GM23338 (cell line): ENCODE measurements at regions not wholly inside any gene's neighbourhood (a gene's known extent, or its start where the extent isn't known, plus 50 kb on each side); places are given as distances from the start of the nearest gene placed in this dataset.

Experiments used
- ATAC-seq: fragments of 200-7000 bp; cut with Tn5 transposase; 3 replicates; pipeline ENCODE4 v1.9.1; 2020
- DNase-seq: peaks from one replicate; pipeline ENCODE4 v3.0.0-alpha.2; 2015; ENCODE audit warnings: low spot score
- H2AFZ ChIP-seq: fragments of 200-600 bp; sonication (generic); 2 replicates; pipeline ENCODE4 v1.8.0; 2016; ENCODE audit warnings: antibody characterized with exemption, mild to moderate bottlenecking, moderate library complexity
- H3F3A ChIP-seq: fragments of 200-600 bp; sonication (generic); replicated peaks from 2 replicates; pipeline ENCODE4 v1.8.0; 2017; ENCODE audit warnings: antibody characterized with exemption, mixed run types, low read depth
- H3K27ac ChIP-seq: fragments of 200-600 bp; sonication (generic); 2 replicates; pipeline ENCODE4 v1.6.1; 2016; ENCODE audit warnings: low read depth
- H3K27me3 ChIP-seq: fragments of 200-600 bp; sonication (generic); 2 replicates; pipeline ENCODE4 v1.8.0; 2016; ENCODE audit warnings: mild to moderate bottlenecking, mixed run types, moderate library complexity; ENCODE audit not compliant: insufficient read depth
- H3K36me3 ChIP-seq: fragments of 200-600 bp; sonication (generic); 2 replicates; pipeline ENCODE4 v1.8.0; 2016; ENCODE audit warnings: mild to moderate bottlenecking; ENCODE audit not compliant: insufficient read depth
- H3K4me1 ChIP-seq: fragments of 200-600 bp; sonication (generic); 2 replicates; pipeline ENCODE4 v1.8.0; 2016; ENCODE audit warnings: mild to moderate bottlenecking, moderate library complexity; ENCODE audit not compliant: insufficient read depth
- H3K4me2 ChIP-seq: fragments of 200-600 bp; sonication (generic); 2 replicates; pipeline ENCODE4 v1.7.1; 2017; ENCODE audit warnings: mixed run types
- H3K4me3 ChIP-seq: fragments of 200-600 bp; sonication (generic); 2 replicates; pipeline ENCODE4 v1.6.1; 2016; ENCODE audit warnings: mixed run types
- H3K79me2 ChIP-seq: fragments of 200-600 bp; sonication (generic); replicated peaks from 2 replicates; pipeline ENCODE4 v1.8.0; 2017; ENCODE audit warnings: mild to moderate bottlenecking; ENCODE audit not compliant: insufficient read depth
- H3K9me2 ChIP-seq: fragments of 200-600 bp; sonication (generic); 2 replicates; pipeline ENCODE4 v1.8.0; 2017; ENCODE audit not compliant: insufficient read depth
- H4K20me1 ChIP-seq: fragments of 200-600 bp; sonication (generic); replicated peaks from 2 replicates; pipeline ENCODE4 v1.8.0; 2017; ENCODE audit warnings: mild to moderate bottlenecking; ENCODE audit not compliant: insufficient read depth
- H3K27ac Mint-ChIP-seq: 2 replicates; pipeline ENCODE4 v1.8.0; 2020; ENCODE audit warnings: inconsistent platforms, mild to moderate bottlenecking, moderate library complexity, mixed read lengths
- H3K27me3 Mint-ChIP-seq: 3 replicates; pipeline ENCODE4 v1.8.0; 2022; ENCODE audit warnings: low read depth, mild to moderate bottlenecking, moderate library complexity, mixed read lengths, inconsistent platforms; ENCODE audit not compliant: insufficient read depth, poor library complexity
- H3K36me3 Mint-ChIP-seq: 3 replicates; pipeline ENCODE4 v1.8.0; 2021; ENCODE audit warnings: low read depth, mild to moderate bottlenecking, inconsistent platforms, moderate library complexity, mixed read lengths
- H3K4me1 Mint-ChIP-seq: 3 replicates; pipeline ENCODE4 v1.8.0; 2020; ENCODE audit warnings: mild to moderate bottlenecking, inconsistent platforms, mixed read lengths
- H3K4me3 Mint-ChIP-seq: 3 replicates; pipeline ENCODE4 v1.8.0; 2021; ENCODE audit warnings: moderate library complexity, mild to moderate bottlenecking, inconsistent platforms, mixed read lengths
- H3K9me3 Mint-ChIP-seq: 3 replicates; pipeline ENCODE4 v1.8.0; 2020; ENCODE audit warnings: moderate library complexity, mild to moderate bottlenecking, inconsistent platforms, mixed read lengths
- CREB1 ChIP-seq: fragments of 250-450 bp; sonication (Bioruptor Pico); IDR thresholded peaks from 2 replicates; pipeline ENCODE4 v1.5.0; 2020; ENCODE audit warnings: low read depth, mild to moderate bottlenecking, moderate library complexity
- ETS1 ChIP-seq: IDR thresholded peaks from 2 replicates; pipeline ENCODE4 v1.6.1; 2016; ENCODE audit warnings: antibody characterized with exemption
- EZH2 ChIP-seq: fragments of 200-600 bp; sonication (generic); IDR thresholded peaks from one replicate; pipeline ENCODE4 v1.8.0; 2017; ENCODE audit warnings: antibody characterized with exemption, mild to moderate bottlenecking, low read depth; ENCODE audit not compliant: unreplicated experiment
- EZH2phosphoT487 ChIP-seq: fragments of 200-600 bp; sonication (generic); IDR thresholded peaks from one replicate; pipeline ENCODE4 v1.8.1; 2018; ENCODE audit warnings: antibody characterized with exemption; ENCODE audit not compliant: unreplicated experiment
- NANOG ChIP-seq: IDR thresholded peaks from 2 replicates; pipeline ENCODE4 v1.6.1; 2016; ENCODE audit warnings: antibody characterized with exemption, borderline replicate concordance
- POLR2AphosphoS5 ChIP-seq: IDR thresholded peaks from 2 replicates; pipeline ENCODE4 v1.6.1; 2016; ENCODE audit warnings: antibody characterized with exemption, low read depth
- STAT1 ChIP-seq: IDR thresholded peaks from one replicate; pipeline ENCODE4 v1.6.1; 2016; ENCODE audit warnings: antibody characterized with exemption; ENCODE audit not compliant: unreplicated experiment
- ZNF114 ChIP-seq: fragments of 250-450 bp; sonication (Bioruptor Pico); IDR thresholded peaks from 2 replicates; pipeline ENCODE4 v1.5.0; 2020; ENCODE audit warnings: mild to moderate bottlenecking, moderate library complexity
- TF ChIP-seq, protein P1 (sequence below): IDR thresholded peaks from one replicate; pipeline ENCODE4 v1.6.1; 2018; ENCODE audit warnings: antibody characterized with exemption; ENCODE audit not compliant: unreplicated experiment
- TF ChIP-seq, protein P2 (sequence below): fragments of 250-450 bp; sonication (Bioruptor Pico); IDR thresholded peaks from 2 replicates; pipeline ENCODE4 v1.5.0; 2020; ENCODE audit warnings: mild to moderate bottlenecking, moderate library complexity

- H3K4me1 Mint-ChIP-seq: peaks cover 3% of the 10 kb centered on the region; the same call in 2 of the 3 replicates
- no peaks in the 10 kb centered on the region for H3K27me3 ChIP-seq
- no peaks in the 10 kb centered on the region for H3F3A ChIP-seq
- ATAC-seq: peak; percentile 42; the same call in 1 of the 3 replicates
- no peaks in the 10 kb centered on the region for H4K20me1 ChIP-seq
- no peak for DNase-seq
- H3K4me1 ChIP-seq: peaks cover 3% of the 10 kb centered on the region; the same call in 1 of the 2 replicates
- H2AFZ ChIP-seq: peak overlapping the region; percentile 77; the same call in 1 of the 2 replicates
- H3K36me3 ChIP-seq: no peaks in the 10 kb centered on the region
- H3K4me2 ChIP-seq: no peak overlapping the region
- H3K36me3 Mint-ChIP-seq: no peaks in the 10 kb centered on the region; the same call in 2 of the 3 replicates
- no peaks in the 10 kb centered on the region for H3K9me2 ChIP-seq
- H3K27me3 Mint-ChIP-seq: peaks cover 1% of the 10 kb centered on the region
- no peak for TF ChIP-seq CREB1 (CRISPR knock-in tag)
- no peak for TF ChIP-seq EZH2phosphoT487
- TF ChIP-seq, protein P1, sequence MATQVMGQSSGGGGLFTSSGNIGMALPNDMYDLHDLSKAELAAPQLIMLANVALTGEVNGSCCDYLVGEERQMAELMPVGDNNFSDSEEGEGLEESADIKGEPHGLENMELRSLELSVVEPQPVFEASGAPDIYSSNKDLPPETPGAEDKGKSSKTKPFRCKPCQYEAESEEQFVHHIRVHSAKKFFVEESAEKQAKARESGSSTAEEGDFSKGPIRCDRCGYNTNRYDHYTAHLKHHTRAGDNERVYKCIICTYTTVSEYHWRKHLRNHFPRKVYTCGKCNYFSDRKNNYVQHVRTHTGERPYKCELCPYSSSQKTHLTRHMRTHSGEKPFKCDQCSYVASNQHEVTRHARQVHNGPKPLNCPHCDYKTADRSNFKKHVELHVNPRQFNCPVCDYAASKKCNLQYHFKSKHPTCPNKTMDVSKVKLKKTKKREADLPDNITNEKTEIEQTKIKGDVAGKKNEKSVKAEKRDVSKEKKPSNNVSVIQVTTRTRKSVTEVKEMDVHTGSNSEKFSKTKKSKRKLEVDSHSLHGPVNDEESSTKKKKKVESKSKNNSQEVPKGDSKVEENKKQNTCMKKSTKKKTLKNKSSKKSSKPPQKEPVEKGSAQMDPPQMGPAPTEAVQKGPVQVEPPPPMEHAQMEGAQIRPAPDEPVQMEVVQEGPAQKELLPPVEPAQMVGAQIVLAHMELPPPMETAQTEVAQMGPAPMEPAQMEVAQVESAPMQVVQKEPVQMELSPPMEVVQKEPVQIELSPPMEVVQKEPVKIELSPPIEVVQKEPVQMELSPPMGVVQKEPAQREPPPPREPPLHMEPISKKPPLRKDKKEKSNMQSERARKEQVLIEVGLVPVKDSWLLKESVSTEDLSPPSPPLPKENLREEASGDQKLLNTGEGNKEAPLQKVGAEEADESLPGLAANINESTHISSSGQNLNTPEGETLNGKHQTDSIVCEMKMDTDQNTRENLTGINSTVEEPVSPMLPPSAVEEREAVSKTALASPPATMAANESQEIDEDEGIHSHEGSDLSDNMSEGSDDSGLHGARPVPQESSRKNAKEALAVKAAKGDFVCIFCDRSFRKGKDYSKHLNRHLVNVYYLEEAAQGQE: no peak
- TF ChIP-seq STAT1: no peak
- no peak for TF ChIP-seq POLR2AphosphoS5
- TF ChIP-seq ETS1: no peak
- TF ChIP-seq, protein P2, sequence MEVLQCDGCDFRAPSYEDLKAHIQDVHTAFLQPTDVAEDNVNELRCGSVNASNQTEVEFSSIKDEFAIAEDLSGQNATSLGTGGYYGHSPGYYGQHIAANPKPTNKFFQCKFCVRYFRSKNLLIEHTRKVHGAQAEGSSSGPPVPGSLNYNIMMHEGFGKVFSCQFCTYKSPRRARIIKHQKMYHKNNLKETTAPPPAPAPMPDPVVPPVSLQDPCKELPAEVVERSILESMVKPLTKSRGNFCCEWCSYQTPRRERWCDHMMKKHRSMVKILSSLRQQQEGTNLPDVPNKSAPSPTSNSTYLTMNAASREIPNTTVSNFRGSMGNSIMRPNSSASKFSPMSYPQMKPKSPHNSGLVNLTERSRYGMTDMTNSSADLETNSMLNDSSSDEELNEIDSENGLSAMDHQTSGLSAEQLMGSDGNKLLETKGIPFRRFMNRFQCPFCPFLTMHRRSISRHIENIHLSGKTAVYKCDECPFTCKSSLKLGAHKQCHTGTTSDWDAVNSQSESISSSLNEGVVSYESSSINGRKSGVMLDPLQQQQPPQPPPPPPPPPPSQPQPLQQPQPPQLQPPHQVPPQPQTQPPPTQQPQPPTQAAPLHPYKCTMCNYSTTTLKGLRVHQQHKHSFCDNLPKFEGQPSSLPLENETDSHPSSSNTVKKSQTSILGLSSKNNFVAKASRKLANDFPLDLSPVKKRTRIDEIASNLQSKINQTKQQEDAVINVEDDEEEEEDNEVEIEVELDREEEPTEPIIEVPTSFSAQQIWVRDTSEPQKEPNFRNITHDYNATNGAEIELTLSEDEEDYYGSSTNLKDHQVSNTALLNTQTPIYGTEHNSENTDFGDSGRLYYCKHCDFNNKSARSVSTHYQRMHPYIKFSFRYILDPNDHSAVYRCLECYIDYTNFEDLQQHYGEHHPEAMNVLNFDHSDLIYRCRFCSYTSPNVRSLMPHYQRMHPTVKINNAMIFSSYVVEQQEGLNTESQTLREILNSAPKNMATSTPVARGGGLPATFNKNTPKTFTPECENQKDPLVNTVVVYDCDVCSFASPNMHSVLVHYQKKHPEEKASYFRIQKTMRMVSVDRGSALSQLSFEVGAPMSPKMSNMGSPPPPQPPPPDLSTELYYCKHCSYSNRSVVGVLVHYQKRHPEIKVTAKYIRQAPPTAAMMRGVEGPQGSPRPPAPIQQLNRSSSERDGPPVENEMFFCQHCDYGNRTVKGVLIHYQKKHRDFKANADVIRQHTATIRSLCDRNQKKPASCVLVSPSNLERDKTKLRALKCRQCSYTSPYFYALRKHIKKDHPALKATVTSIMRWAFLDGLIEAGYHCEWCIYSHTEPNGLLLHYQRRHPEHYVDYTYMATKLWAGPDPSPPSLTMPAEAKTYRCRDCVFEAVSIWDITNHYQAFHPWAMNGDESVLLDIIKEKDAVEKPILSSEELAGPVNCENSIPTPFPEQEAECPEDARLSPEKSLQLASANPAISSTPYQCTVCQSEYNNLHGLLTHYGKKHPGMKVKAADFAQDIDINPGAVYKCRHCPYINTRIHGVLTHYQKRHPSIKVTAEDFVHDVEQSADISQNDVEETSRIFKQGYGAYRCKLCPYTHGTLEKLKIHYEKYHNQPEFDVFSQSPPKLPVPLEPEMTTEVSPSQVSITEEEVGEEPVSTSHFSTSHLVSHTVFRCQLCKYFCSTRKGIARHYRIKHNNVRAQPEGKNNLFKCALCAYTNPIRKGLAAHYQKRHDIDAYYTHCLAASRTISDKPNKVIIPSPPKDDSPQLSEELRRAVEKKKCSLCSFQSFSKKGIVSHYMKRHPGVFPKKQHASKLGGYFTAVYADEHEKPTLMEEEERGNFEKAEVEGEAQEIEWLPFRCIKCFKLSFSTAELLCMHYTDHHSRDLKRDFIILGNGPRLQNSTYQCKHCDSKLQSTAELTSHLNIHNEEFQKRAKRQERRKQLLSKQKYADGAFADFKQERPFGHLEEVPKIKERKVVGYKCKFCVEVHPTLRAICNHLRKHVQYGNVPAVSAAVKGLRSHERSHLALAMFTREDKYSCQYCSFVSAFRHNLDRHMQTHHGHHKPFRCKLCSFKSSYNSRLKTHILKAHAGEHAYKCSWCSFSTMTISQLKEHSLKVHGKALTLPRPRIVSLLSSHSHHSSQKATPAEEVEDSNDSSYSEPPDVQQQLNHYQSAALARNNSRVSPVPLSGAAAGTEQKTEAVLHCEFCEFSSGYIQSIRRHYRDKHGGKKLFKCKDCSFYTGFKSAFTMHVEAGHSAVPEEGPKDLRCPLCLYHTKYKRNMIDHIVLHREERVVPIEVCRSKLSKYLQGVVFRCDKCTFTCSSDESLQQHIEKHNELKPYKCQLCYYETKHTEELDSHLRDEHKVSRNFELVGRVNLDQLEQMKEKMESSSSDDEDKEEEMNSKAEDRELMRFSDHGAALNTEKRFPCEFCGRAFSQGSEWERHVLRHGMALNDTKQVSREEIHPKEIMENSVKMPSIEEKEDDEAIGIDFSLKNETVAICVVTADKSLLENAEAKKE (CRISPR knock-in tag): no peak
- no peak for TF ChIP-seq EZH2
- TF ChIP-seq ZNF114: no peak
- no peak for TF ChIP-seq NANOG
- no peak overlapping the region for H3K27ac Mint-ChIP-seq
- H3K4me3 Mint-ChIP-seq: no peak overlapping the region
- peaks cover 6% of the 10 kb centered on the region; the same call in 2 of the 3 replicates for H3K9me3 Mint-ChIP-seq
- no peak overlapping the region for H3K4me3 ChIP-seq
- no peak overlapping the region for H3K27ac ChIP-seq
- no peaks in the 10 kb centered on the region for H3K79me2 ChIP-seq
Observed at GRCh38 chr7:53237344-53237913, 202.0 kb downstream of the POM121L12 start.
